SW 1271 (cell line): ENCODE measurements at regions not wholly inside any gene's neighbourhood (a gene's known extent, or its start where the extent isn't known, plus 50 kb on each side); places are given as distances from the start of the nearest gene placed in this dataset.
"Not testable (repeated sequence)": the region's sequence is repeated elsewhere in the genome, so short reads cannot be mapped to it uniquely, and the experiment has no call there.

ENCODE experiments used
- DNase-seq, 2 experiments: peaks; one replicate each; lab custom pipeline; 2025; lab: John Stamatoyannopoulos, UW

DNA sequence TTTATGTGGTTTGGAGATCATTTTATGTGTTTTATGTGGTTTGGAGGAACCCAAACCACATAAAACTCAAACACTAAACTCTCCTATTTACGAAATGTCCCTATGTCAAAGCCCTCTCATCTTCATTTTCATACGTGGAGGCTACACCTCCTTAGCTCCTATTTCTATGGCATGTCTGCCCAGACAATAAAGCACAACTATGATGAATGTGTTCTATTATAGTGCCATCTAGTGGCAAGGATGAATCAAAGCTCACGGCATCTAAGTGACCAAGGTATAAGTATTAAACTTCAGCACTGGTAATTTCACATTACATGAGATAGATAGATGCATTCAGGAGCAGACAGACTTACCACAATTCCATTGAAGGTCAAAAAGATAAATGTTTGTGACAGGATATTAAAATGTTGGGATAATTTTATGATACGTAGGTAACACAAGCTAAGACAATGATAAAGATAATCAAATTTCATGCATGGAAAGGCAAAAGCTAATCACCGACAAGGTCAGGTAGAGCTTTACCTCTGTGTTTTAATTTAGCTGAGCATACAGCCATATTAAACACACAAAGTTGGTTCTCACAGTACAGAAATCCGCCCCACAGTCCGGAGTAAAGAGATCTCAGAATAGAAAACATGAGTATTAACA lies 130.6 kb upstream of the FHIT start:
- peak in 1 of 2 experiments; percentile 29 for DNase-seq

DNA sequence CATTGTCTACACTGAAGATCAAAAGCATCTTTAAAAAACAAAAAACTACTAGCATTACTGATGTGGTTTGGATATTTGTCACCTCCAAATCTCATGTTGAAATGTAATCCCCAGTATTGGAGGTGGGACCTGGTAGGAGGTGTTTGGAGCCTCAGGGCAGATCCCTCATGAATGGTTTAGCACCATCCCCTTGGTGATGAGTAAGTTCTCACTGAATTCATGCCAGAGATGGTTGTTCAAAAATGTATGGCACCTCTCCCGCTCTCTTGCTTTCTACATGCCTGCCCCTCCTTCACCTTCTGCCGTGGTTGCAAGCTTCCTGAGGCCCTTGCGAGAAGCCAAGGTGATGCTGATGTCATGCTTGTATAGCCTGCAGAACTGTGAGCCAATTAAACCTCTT lies 136.6 kb upstream of the FHIT start:
- no peak for DNase-seq

GRCh38 chr3:61393480-61393947 lies 142.3 kb upstream of the FHIT start:
- not testable (repeated sequence) for DNase-seq

- no peak for DNase-seq
Observed at GRCh38 chr3:61401359-61401758, 150.1 kb upstream of the FHIT start.

GRCh38 chr3:61407397-61407796 lies 154.0 kb upstream of the PTPRG start:
- DNase-seq = no peak

GRCh38 chr3:61409638-61410037 lies 151.7 kb upstream of the PTPRG start:
- no peak for DNase-seq

GRCh38 chr3:61410358-61410757 lies 151.0 kb upstream of the PTPRG start:
- DNase-seq = not testable (repeated sequence)

DNA sequence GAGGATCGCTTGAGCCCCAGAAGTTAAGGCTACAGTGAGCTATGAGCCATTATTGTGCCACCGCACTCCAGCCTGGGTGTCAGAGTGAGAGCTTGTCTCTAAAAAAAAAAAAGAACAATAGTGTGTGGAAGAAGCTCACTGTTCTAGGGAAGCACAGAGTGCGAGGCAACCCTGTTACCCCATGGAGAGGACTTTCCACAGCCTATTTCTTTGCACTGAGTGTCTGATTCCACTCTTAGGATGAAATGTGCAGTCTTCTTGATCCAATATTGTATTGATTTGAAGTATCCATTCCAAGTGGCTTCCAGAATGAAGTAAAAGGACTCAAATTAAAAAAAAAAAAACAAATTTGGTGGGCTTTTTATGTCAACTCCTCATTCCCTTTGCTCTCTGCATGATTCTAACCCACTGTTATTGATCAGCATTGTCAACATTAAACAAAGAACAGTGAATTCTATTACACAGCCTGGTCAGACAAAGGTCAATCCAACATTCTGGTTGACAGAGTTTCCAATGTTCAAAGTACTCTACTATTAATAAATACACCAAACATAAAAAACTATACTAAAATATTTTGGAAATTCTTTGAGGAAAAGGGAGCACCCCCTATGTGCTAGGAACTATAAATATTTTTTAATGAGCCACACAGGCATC lies 150.2 kb upstream of the PTPRG start:
- no peak for DNase-seq

GRCh38 chr3:61414456-61414855 lies 146.9 kb upstream of the PTPRG start:
- DNase-seq = no peak

GRCh38 chr3:61415201-61415600 lies 146.2 kb upstream of the PTPRG start:
- no peak for DNase-seq

- DNase-seq = no peak
Observed at GRCh38 chr3:61416618-61417017, 144.8 kb upstream of the PTPRG start.

DNA sequence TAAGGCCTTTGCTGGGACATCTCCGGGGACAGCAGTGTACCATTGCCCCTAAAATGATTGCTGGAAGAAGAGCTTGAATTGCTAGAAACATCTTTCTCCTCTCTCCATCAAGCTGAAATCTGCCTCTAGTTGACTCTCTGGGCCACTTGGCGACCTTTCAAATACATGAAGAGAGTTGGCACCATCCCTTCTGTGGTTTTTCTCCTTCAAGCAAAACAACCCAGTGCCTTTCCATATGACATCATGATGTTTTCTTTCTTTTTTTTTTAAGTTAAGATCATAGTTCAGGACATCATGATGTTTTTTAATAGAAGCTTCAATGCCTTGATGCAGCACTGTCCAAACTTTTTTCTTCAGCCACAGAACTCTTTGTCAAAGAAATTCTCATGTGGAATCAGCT lies 144.0 kb upstream of the PTPRG start:
- DNase-seq = no peak

- no peak for DNase-seq
Observed at GRCh38 chr3:61420136-61420759, 141.1 kb upstream of the PTPRG start.

DNA sequence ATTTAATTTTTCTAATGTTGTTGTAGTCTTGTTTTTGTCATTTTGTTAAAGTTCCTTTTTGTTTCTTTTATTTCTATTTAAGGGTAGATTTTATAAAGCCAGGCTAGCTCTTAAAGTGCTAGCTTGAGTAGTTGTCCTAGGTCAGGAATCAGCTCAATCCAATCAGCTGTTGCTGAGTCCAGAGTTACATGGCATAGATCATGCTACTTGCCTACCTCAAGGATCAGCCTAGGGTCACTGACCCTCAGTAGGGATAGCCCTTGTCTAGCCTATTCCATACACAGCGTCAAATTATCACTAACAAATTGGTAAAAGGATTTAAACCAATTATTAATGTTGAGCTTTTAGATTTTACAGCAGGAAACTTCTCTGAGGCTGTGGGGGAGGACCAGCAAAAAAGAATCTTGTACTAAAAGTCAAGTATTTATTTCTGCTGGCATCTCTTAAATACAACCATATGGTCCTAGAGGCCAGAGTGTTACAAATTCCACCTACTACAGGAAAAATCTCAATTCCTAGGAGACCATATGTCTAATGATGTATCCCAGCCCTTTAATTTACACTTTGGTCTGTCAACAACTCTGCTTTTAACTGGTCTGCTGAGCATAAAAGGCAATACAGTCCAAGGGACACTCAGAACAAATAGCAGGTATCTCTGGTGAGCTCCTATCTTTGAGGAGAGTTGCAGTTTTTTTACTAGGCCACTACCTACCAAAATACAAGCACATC lies 138.3 kb upstream of the PTPRG start:
- DNase-seq = no peak

DNA sequence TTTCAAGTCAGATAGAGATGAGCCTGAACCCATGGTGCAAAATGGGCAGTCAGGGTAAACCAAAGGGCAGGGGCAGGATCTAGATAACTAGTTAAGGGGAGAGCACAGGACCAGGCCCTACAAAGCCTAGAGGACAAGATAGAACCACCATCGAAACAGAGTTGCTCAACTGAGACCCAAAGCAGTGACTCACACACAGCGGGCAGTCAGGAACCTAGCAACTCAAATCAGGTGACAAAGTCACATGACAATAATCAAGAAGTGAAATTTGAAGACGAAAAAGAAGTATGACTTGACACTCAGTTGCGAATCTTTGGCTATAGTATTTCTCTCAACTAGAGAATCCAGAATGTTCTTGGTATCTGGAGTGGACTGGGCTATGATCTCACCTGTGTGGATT lies 136.0 kb upstream of the PTPRG start:
- no peak for DNase-seq

DNA sequence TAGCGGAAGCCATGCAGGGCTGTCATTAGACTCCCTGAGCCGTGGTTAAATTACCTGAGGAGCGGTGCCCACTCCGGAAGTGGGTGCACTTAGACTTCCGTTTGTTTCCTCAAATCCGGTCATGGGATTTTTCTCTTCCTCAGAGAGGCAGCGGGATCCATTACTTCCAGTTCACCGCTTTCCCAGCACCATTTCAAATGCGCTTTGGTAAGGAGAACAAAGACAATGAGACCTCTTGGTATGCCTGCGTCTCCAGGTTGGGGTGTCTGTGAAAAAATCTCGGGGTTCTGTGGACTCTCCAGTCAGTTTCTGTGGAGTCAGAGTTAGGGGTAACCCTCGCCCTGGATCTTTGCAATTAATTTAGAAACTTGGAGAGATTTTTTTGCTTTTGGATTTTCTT lies 132.3 kb upstream of the PTPRG start:
- no peak for DNase-seq

- not testable (repeated sequence) for DNase-seq
Observed at GRCh38 chr3:61434901-61435300, 126.5 kb upstream of the PTPRG start.

- not testable (repeated sequence) for DNase-seq
Observed at GRCh38 chr3:61435361-61435760, 126.0 kb upstream of the PTPRG start.

DNA sequence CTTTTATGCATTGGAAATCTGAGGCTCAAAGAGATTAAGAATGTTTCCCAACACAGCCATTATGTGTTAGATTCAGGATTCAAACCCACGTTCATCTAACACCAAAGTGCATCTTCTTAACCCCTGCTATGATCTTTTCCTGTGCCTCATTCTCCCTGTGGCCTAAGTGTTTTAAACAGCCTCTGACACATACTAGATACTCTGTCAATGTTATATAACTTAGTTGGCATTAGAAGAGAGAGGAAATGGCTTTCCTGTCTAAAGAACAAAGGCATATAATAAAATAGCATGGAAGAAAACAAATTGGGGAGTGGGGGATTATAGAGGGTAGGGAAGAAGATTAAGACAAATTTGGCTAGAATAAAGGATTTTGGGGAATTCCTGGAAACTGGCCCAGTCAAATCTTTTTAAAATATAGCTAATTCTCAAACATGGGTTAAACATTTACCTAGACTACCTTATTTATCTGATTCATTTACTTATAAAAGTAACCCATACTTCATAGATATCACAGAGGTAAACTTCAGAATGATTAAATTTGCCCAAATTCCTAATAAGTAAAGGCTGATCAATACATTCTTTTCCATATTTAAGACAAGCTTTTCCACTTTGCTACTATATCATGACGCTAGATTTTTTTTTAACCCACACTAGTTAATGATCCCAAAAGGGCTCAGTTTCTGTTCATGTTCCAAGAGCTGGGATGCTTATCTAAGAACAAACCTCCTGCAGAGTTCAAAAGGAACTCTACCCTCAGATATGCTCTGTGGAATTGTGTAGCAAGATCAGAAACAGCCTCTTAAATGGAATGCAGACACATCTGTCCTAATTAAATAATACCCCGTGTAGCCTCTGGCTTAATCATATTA lies 122.9 kb upstream of the PTPRG start:
- no peak for DNase-seq

DNA sequence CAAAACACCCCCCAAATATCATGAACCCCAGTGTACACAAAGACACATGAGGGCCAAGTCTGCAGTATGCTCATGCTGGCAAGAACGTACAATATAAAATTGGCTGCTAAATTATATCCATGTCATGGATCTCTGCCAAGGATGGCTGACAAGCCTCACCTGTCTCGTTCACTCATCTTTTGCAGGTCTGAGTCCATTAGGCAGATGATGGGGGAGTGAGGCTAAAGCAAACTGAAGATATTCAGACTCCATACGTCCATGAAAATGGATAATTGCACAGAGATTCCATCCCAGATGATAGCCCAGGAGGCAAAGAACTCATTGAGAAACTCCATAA lies 122.3 kb upstream of the PTPRG start:
- no peak for DNase-seq

DNA sequence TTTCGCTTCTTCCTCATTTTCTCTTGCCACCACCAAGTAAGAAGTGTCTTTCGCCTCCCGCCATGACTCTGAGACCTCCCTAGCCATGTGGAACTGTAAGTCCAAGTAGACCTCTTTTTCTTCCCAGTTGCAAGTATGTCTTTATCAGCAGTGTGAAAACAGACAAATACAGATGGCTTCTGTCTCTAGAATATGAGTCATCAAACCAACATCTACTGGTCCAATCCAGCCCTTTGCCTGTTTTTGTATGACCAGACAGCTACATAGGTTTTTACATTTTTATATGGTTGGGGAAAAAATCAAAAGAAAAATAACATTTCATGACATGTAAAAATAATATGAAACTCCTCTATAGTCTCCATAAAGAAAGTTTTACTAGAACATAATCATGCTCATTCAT lies 118.7 kb upstream of the PTPRG start:
- no peak for DNase-seq

DNA sequence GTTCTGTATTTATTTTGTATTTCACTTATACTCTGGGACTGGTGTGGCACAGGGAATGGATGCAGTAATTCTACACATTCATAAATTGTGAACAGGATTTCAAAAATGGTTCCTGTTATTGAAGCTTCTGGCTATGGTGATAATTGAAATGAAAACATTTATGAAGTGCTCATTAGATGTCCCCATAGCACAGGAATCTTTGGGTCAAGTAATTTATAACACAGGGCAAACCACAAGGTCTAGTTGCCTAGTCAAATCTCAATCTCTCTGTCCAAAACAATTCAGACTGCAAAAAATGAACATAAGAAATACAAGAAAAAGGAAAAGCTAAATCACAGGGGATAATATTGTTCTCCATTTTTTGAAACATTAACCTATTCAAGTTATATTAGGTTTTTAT lies 117.5 kb upstream of the PTPRG start:
- DNase-seq = no peak
